ENCODE measurements at regions not wholly inside any gene's neighbourhood (a gene's known extent, or its start where the extent isn't known, plus 50 kb on each side); places are given as distances from the start of the nearest gene placed in this dataset.
A peak's percentile ranks its signal among the peaks of the same experiment; 100 is the strongest.
"Not testable (repeated sequence)": the region's sequence is repeated elsewhere in the genome, so short reads cannot be mapped to it uniquely, and the experiment has no call there.

GRCh38 chr6:86872810-86873209, 64.5 kb upstream of the HTR1E start:
- DNase-seq = not testable (repeated sequence)

GRCh38 chr6:86871681-86872080, 65.6 kb upstream of the HTR1E start:
- no peak for DNase-seq

- no peak for DNase-seq
These were observed 67.8 kb upstream of the HTR1E start for GRCh38 chr6:86869500-86869899.

DNA sequence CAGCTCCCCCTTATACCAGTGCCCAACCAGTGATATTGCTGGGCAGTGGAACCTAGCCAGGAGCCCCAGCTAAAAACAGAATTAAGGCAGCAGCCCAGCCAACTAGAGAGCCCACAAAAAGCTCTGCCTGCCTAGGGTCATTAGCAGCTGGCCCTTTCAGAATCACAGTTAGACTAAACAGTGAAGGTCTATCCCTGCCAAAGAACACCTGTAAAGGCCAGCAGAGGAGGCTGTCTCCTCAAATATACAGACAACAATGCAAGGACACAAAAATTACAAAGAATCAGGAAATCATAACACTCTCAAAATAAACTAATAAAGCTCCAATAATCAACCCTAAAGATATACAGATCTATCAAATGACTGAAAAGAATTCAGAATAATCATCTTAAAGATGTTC, 77.8 kb upstream of the HTR1E start:
- no peak for DNase-seq

GRCh38 chr6:86858970-86859369, 78.4 kb upstream of the HTR1E start:
- no peak for DNase-seq

- no peak for DNase-seq
These were observed 79.5 kb upstream of the HTR1E start for GRCh38 chr6:86857783-86858182.

- peak in 13 of 58 donors; percentile 1 to 53 (median 8) for DNase-seq
These were observed 80.3 kb upstream of the HTR1E start for GRCh38 chr6:86856937-86857563.

- no peak for DNase-seq
These were observed 80.9 kb upstream of the HTR1E start for GRCh38 chr6:86856379-86856778.

DNA sequence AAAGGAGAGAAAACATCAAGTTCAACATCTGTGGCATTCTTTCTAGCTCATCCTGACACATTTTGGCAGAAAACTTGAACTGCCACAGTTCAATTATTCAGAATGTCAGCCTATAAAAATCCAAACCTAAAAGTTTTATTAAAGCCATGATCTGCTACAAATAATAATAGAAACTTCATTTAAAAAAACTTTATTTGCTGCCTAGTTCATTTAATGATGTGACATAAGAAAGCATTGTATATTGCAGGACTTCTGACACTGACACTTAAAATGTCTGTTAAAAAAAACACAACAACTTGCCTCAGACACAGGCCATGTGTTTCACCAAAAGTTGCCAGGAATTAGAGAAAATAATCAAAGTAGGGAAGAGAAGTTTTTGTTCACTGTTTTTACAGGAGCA, 88.3 kb upstream of the HTR1E start:
- no peak for DNase-seq

DNA sequence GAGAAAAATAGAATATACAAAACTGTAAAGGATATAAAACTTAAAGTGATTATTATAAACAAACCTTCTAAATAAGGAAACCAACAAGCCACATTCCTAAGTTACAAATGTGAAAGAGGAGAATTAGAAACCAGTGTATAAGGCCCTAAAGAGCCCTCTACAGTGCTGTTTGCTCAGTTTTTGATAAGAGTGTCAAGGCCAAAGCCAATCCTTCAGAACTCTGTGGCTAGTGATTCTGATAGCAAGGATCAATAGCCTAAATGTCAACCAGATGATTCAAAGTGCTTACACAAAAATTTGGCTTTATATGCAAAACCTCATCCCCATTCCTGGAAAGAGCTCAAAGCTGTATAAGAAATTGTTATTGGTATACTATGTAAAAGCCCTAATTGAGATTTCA, 104.6 kb upstream of the HTR1E start:
- DNase-seq = no peak

- no peak for DNase-seq
These were observed 111.9 kb upstream of the HTR1E start for GRCh38 chr6:86825436-86825835.

DNA sequence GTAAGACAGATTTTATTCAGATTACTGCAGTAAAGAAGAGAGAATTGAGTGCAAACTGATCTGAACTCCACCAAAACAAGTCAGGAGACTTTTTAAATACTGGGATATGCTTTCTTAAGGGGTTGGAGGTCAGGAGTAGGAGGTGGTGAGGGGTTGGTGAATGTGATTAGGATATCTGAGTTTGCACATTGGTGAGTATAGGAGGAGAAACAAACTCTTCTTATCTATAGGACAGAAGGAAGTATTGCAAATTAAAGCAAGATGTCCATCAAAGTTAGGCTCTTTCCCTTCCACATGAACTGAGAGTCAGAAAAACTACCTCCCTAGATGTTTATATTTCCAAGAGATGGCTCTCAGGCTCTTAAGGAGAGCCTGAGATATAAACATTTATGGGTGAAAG, 114.6 kb upstream of the HTR1E start:
- no peak for DNase-seq

- no peak for DNase-seq
These were observed 116.6 kb upstream of the HTR1E start for GRCh38 chr6:86820750-86821149.

DNA sequence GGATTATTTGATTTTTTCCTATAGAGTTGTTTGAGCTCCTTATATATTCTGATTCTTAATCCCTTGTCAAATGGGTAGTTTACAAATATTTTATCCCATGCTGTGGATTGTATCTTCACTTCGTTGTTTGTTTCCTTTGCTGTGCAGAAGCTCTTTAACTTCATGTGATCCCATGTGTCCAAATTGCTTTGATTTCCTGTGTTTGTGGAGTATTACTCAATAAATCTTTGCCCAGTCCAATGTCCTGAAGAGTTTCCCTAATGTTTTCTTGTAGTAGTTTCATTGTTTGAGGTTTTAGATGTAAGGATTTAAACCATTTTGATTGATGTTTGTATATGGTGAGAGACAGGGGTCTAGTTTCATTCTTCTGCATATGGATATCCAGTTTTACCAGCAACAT, 143.7 kb upstream of the HTR1E start:
- DNase-seq = no peak

- DNase-seq = no peak
These were observed 145.9 kb upstream of the HTR1E start for GRCh38 chr6:86791476-86791875.

DNA sequence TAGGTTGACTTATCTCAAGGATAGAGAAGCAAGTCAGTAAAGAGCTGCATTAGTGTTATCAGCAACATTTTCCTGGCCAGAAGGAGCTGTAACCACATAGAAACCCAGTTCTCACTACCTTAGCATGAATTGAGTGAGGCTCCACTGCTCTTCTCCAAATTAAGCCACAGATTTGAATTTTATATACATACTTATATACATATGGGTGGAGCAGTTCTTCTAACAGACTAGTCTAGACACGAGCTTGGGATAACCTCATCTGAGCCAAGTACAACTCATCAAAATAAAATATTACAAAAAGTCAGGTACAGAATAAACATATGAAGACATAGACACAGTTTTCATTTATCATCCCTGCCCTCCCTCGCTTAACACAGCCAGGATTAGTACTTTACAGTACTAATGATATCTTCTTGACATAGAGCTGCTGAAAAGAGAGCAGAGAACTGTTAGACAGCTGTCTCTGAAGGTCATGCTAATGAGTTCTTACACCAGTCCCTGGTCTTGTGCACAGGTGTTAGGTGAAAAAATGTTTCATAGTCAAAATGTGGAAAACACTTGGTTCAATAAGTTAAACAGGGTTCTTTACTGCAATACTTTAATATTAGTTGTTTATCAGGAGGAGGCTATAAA, 147.4 kb upstream of the HTR1E start:
- DNase-seq = no peak

DNA sequence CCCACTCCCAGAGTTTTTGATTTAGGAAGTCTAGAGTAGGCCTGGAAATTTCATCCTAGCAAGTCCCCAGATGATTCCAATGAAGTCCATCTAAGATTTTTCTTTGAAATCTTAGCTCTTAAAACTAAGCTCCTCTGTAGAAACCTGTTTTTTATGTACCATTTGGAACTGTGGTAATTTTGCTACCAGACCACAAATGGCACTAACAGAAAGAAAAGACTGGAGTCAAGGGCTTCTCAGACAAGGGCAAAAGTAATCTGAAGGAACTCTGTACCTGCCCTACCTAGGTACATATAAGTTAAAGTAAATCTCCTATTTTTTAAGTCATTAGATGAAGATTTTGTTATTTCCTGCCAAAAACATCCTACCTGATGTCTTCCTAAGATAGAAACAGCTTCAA, 155.0 kb upstream of the HTR1E start:
- DNase-seq = no peak

DNA sequence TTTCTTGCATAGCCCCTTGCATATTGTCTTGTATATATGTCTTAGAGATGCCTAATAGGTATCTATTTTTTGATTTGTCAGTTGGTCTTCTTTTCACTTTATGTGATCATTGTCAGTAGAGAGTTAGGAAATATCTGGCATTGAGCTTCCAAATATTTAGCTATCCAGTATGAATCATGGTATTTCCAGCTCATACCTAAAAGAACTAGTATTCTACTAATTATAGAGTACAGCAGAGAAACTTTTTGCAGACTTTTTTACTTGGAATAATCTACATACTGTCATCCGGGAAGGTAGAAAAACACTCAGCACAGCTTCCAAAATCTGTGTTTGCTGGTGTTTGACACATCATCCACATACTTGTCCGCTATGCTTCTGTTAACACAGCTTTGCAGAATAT, 156.4 kb upstream of the HTR1E start:
- DNase-seq = peak in 1 of 58 donors; percentile 12

DNA sequence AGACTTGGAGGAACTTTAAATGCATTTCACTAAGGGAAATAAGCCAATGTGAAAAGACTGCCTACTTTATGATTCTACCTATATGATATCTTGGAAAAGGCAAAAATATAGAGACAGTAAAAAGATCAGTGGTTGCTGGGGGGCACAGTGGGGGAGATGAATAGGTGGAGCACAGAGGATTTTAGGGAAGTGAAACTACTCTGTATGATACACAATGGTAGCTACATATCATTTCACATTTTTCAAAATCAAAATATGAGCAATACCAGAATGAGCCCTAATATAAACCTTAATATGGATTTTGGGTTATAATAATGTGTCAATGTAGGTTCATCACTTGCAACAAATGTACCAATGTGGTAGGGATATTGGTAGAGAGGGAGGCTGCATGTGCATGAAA, 161.4 kb upstream of the HTR1E start:
- no peak for DNase-seq

- DNase-seq = no peak
These were observed 172.1 kb upstream of the HTR1E start for GRCh38 chr6:86765211-86765610.

- DNase-seq = not testable (repeated sequence)
These were observed 177.4 kb upstream of the HTR1E start for GRCh38 chr6:86759953-86760352.

DNA sequence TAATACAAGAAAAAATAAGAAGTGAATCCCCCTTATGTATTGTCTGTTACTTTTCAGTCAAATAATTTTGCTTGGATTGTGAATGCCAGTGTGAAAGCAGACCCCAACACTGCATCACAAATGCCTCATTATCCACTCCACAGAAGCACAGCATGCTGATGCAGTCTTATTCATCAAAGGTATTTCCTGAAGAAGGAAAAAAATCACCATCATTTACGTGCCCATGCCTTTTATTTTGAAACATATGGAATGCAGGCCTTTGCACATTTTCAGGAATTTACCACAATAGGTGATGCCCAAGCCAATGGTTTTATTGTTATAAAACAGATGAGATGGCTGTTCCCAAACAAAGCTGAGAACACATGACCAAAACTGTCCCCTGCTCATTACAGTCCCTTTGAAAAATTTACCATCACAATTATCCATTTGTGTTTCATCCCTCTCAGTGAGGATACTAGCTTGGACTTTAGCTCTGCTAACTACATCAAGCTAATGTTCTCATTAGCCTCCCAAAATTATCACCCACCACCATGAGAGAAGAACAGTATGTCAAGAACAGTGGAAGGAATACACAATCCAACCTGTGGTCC, 180.6 kb upstream of the HTR1E start:
- DNase-seq = no peak

GRCh38 chr6:86744048-86744447, 193.3 kb upstream of the HTR1E start:
- no peak for DNase-seq

All from anterior cingulate cortex (tissue), 58 donors.